Sigmoid colon (tissue), 4 donors: ENCODE measurements at regions not wholly inside any gene's neighbourhood (a gene's known extent, or its start where the extent isn't known, plus 50 kb on each side); places are given as distances from the start of the nearest gene placed in this dataset.

Experiments
- CTCF ChIP-seq, 4 experiments: fragments of 450-650 bp in 3 of 4; fragments of 200-600 bp in 1 of 4; IDR thresholded peaks; one replicate each; pipeline ENCODE4 v1.5.1; 2016 to 2019; ENCODE audit warnings: antibody characterized with exemption in 4 of 4, mild to moderate bottlenecking in 3 of 4, moderate library complexity in 2 of 4
- EP300 ChIP-seq, 4 donors: sonication (generic); formaldehyde crosslinking; IDR thresholded peaks; one replicate each; pipeline ENCODE4 v1.6.1; 2017; ENCODE audit warnings: antibody characterized with exemption in 4 of 4
- POLR2A ChIP-seq, 2 donors: fragments of 450-650 bp; IDR thresholded peaks; one replicate each; pipeline ENCODE4 v1.6.1; 2016; ENCODE audit warnings: antibody characterized with exemption in 2 of 2, mild to moderate bottlenecking in 2 of 2, moderate library complexity in 2 of 2
- POLR2AphosphoS5 ChIP-seq, 4 donors: sonication (generic); formaldehyde crosslinking; IDR thresholded peaks; one replicate each; pipeline ENCODE4 v1.6.1; 2017; ENCODE audit warnings: antibody characterized with exemption in 4 of 4

- TF ChIP-seq EP300 (IDR thresholded peaks at IDR 0.05) (no peak), CTCF (IDR thresholded peaks at IDR 0.05) (no peak), POLR2AphosphoS5 (IDR thresholded peaks at IDR 0.05) (no peak), POLR2A (IDR thresholded peaks at IDR 0.05) (no peak)
Observed at GRCh38 chr2:144234542-144234871, 285.4 kb downstream of the ZEB2 start.
